H9 (cell line): ENCODE measurements at regions not wholly inside any gene's neighbourhood (a gene's known extent, or its start where the extent isn't known, plus 50 kb on each side); places are given as distances from the start of the nearest gene placed in this dataset.

ENCODE experiments used
- DNase-seq: peaks from one replicate; pipeline ENCODE4 v3.0.0-alpha.2; 2017
- H2AFZ ChIP-seq: one replicate; pipeline ENCODE4 v1.6.1; 2013; ENCODE audit warnings: mild to moderate bottlenecking, low read length, control low read depth, moderate library complexity
- H2AK5ac ChIP-seq: 2 replicates; pipeline ENCODE4 v1.6.1; 2013; ENCODE audit warnings: low read length, control low read depth, mixed read lengths; ENCODE audit not compliant: insufficient read length
- H2BK120ac ChIP-seq: one replicate; pipeline ENCODE4 v1.6.1; 2013; ENCODE audit warnings: low read depth, mild to moderate bottlenecking, low read length, control low read depth, inconsistent platforms; ENCODE audit not compliant: poor library complexity, severe bottlenecking
- H2BK12ac ChIP-seq: 2 replicates; pipeline ENCODE4 v1.6.1; 2013; ENCODE audit warnings: low read length, control low read depth, mixed read lengths, low read depth; ENCODE audit not compliant: insufficient read length
- H2BK15ac ChIP-seq: 2 replicates; pipeline ENCODE4 v1.6.1; 2013; ENCODE audit warnings: low read depth, low read length, control low read depth
- H2BK20ac ChIP-seq: one replicate; pipeline ENCODE4 v1.6.1; 2013; ENCODE audit warnings: low read depth, mild to moderate bottlenecking, low read length, control low read depth, inconsistent platforms; ENCODE audit not compliant: poor library complexity, severe bottlenecking
- H2BK5ac ChIP-seq: 2 replicates; pipeline ENCODE4 v1.6.1; 2013; ENCODE audit warnings: low read length, control low read depth, mixed read lengths; ENCODE audit not compliant: insufficient read length
- H3K14ac ChIP-seq: 2 replicates; pipeline ENCODE4 v1.6.1; 2013; ENCODE audit warnings: low read length, control low read depth; ENCODE audit not compliant: insufficient read depth
- H3K18ac ChIP-seq: 2 replicates; pipeline ENCODE4 v1.6.1; 2013; ENCODE audit warnings: low read depth, mild to moderate bottlenecking, mixed read lengths, low read length, control low read depth; ENCODE audit not compliant: insufficient read length
- H3K23ac ChIP-seq: 2 replicates; pipeline ENCODE4 v1.6.1; 2013; ENCODE audit warnings: low read length, control low read depth, mixed read lengths, low read depth; ENCODE audit not compliant: insufficient read length
- H3K23me2 ChIP-seq: 2 replicates; pipeline ENCODE4 v1.6.1; 2013; ENCODE audit warnings: low read depth, mild to moderate bottlenecking, mixed read lengths, low read length, control low read depth; ENCODE audit not compliant: insufficient read length, poor library complexity, severe bottlenecking
- H3K27ac ChIP-seq: 2 replicates; pipeline ENCODE4 v1.5.1; 2013; ENCODE audit warnings: low read length, control low read depth, mixed read lengths, low read depth; ENCODE audit not compliant: insufficient read length
- H3K27me3 ChIP-seq: 2 replicates; pipeline ENCODE4 v1.6.1; 2013; ENCODE audit warnings: low read length, control low read depth, inconsistent platforms; ENCODE audit not compliant: insufficient read depth
- H3K4ac ChIP-seq: 2 replicates; pipeline ENCODE4 v1.6.1; 2013; ENCODE audit warnings: low read depth, mild to moderate bottlenecking, control low read depth, inconsistent platforms, low read length, moderate library complexity
- H3K4me1 ChIP-seq: 2 replicates; pipeline ENCODE4 v1.6.1; 2013; ENCODE audit warnings: low read length, control low read depth, inconsistent platforms; ENCODE audit not compliant: insufficient read depth
- H3K4me2 ChIP-seq: 2 replicates; pipeline ENCODE4 v1.6.1; 2013; ENCODE audit warnings: low read length, control low read depth, mixed read lengths; ENCODE audit not compliant: insufficient read length, insufficient read depth
- H3K56ac ChIP-seq: 2 replicates; pipeline ENCODE4 v1.6.1; 2013; ENCODE audit warnings: low read depth, mild to moderate bottlenecking, mixed read lengths, low read length, control low read depth; ENCODE audit not compliant: insufficient read length
- H3K79me1 ChIP-seq: 2 replicates; pipeline ENCODE4 v1.6.1; 2013; ENCODE audit warnings: low read depth, mild to moderate bottlenecking, moderate library complexity, low read length, control low read depth, inconsistent platforms; ENCODE audit not compliant: insufficient read depth, poor library complexity, severe bottlenecking
- H3K79me2 ChIP-seq: 2 replicates; pipeline ENCODE4 v1.6.1; 2013; ENCODE audit warnings: low read length, control low read depth, inconsistent platforms; ENCODE audit not compliant: insufficient read depth
- H3K9ac ChIP-seq: 2 replicates; pipeline ENCODE4 v1.6.1; 2013; ENCODE audit warnings: low read length, control low read depth, mixed read lengths; ENCODE audit not compliant: insufficient read length; ENCODE audit errors: extremely low read depth
- H3K9me3 ChIP-seq: one replicate; pipeline ENCODE4 v1.6.1; 2013; ENCODE audit warnings: low read depth, low read length, inconsistent platforms; ENCODE audit not compliant: control insufficient read depth
- H3T11ph ChIP-seq: one replicate; pipeline ENCODE4 v1.6.1; 2013; ENCODE audit warnings: mild to moderate bottlenecking, low read length, control low read depth, inconsistent platforms
- H4K20me1 ChIP-seq: one replicate; pipeline ENCODE4 v1.6.1; 2013; ENCODE audit not compliant: control insufficient read depth, insufficient read length, insufficient read depth
- H4K5ac ChIP-seq: 2 replicates; pipeline ENCODE4 v1.6.1; 2013; ENCODE audit warnings: low read depth, mild to moderate bottlenecking, mixed read lengths, low read length, control low read depth; ENCODE audit not compliant: insufficient read length
- H4K8ac ChIP-seq: replicated peaks from 2 replicates; pipeline ENCODE4 v1.6.1; 2013; ENCODE audit warnings: low read length, control low read depth, mixed read lengths, low read depth; ENCODE audit not compliant: insufficient read length
- H4K91ac ChIP-seq: 2 replicates; pipeline ENCODE4 v1.6.1; 2013; ENCODE audit warnings: low read depth, mild to moderate bottlenecking, moderate library complexity, mixed read lengths, low read length, control low read depth; ENCODE audit not compliant: insufficient read length
- H3K27ac Mint-ChIP-seq, 3 experiments: 2 replicates in 2 of 3; 3 replicates in 1 of 3; pipeline ENCODE4 v1.8.0; 2020 to 2021; ENCODE audit warnings: mixed read lengths in 3 of 3, mild to moderate bottlenecking in 1 of 3, moderate library complexity in 1 of 3
- H3K27me3 Mint-ChIP-seq: 2 replicates; pipeline ENCODE4 v1.8.0; 2021; ENCODE audit warnings: low read depth, mild to moderate bottlenecking, moderate library complexity, mixed read lengths
- H3K36me3 Mint-ChIP-seq, 3 experiments: 2 replicates in 2 of 3; 3 replicates in 1 of 3; pipeline ENCODE4 v1.8.0; 2020 to 2021; ENCODE audit warnings: low read depth in 3 of 3, mixed read lengths in 3 of 3; ENCODE audit not compliant: insufficient read depth in 1 of 3
- H3K4me1 Mint-ChIP-seq, 2 experiments: 2 replicates each; pipeline ENCODE4 v1.8.0; 2020; ENCODE audit warnings: mixed read lengths in 2 of 2
- H3K4me3 Mint-ChIP-seq, 2 experiments: 2 replicates in 1 of 2; 3 replicates in 1 of 2; pipeline ENCODE4 v1.8.0; 2020 to 2021; ENCODE audit warnings: mild to moderate bottlenecking in 2 of 2, mixed read lengths in 2 of 2, moderate library complexity in 1 of 2
- H3K9me3 Mint-ChIP-seq, 2 experiments: 2 replicates in 1 of 2; 3 replicates in 1 of 2; pipeline ENCODE4 v1.8.0; 2020; ENCODE audit warnings: mild to moderate bottlenecking in 2 of 2, mixed read lengths in 2 of 2, moderate library complexity in 1 of 2
- WGBS: extraction: QIAGEN DNeasy Blood & Tissue Kit; methylation state at CpG from one replicate; pipeline ENCODE4 v1.1.7; 2013; ENCODE audit warnings: missing lambda C conversion rate, low lambda C conversion rate, mixed read lengths; ENCODE audit not compliant: insufficient read length; ENCODE audit errors: extremely low coverage; 5-methylcytosine and 5-hydroxymethylcytosine counted together
- TF ChIP-seq, protein P1 (sequence below): fragments of 200-600 bp; sonication (generic); conservative IDR thresholded peaks from 3 replicates; pipeline ENCODE4 v1.8.0; 2021; ENCODE audit warnings: antibody characterized with exemption, mild to moderate bottlenecking

DNA sequence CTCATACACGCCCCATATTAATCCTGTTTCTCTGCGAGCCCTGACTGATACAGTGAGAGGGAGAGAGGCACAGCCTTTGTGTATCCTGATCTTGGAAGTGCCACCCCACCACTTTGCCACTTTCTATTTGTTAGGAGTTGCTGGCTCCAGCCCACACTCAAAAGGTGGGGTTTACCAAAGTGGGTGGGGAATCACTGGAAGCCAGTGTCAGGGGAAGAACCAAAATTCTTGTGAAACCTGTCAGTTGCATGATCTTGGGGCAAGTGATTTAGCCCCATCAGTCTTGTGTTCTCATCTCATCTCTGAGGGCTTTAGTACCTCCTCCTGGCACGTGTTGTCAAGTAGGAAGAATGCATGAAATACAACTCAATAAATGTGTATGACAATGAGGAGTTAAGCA is 119.5 kb downstream of the SOX9 start:
- Histone ChIP-seq H3K4me2 (no peak overlapping the region), H2BK120ac (no peak overlapping the region), H3K23me2 (no peaks in the 10 kb centered on the region), H3K27me3 (no peaks in the 10 kb centered on the region), H3K79me2 (no peaks in the 10 kb centered on the region), H2BK20ac (no peak overlapping the region), H4K20me1 (no peaks in the 10 kb centered on the region), H3K23ac (no peak overlapping the region), H2AFZ (no peak overlapping the region), H2AK5ac (no peak overlapping the region), H3K27ac (no peak overlapping the region), H3K79me1 (no peaks in the 10 kb centered on the region), H4K5ac (no peak overlapping the region), H3T11ph (no peak overlapping the region), H3K4ac (no peak overlapping the region), H4K91ac (no peak overlapping the region), H4K8ac (no peak overlapping the region), H2BK12ac (no peak overlapping the region), H3K9me3 (no peaks in the 10 kb centered on the region), H2BK15ac (no peak overlapping the region), H3K9ac (no peak overlapping the region), H3K56ac (no peak overlapping the region), H3K18ac (no peak overlapping the region), H3K4me1 (no peaks in the 10 kb centered on the region), H3K14ac (no peak overlapping the region), H2BK5ac (no peak overlapping the region)
- TF ChIP-seq, protein P1, sequence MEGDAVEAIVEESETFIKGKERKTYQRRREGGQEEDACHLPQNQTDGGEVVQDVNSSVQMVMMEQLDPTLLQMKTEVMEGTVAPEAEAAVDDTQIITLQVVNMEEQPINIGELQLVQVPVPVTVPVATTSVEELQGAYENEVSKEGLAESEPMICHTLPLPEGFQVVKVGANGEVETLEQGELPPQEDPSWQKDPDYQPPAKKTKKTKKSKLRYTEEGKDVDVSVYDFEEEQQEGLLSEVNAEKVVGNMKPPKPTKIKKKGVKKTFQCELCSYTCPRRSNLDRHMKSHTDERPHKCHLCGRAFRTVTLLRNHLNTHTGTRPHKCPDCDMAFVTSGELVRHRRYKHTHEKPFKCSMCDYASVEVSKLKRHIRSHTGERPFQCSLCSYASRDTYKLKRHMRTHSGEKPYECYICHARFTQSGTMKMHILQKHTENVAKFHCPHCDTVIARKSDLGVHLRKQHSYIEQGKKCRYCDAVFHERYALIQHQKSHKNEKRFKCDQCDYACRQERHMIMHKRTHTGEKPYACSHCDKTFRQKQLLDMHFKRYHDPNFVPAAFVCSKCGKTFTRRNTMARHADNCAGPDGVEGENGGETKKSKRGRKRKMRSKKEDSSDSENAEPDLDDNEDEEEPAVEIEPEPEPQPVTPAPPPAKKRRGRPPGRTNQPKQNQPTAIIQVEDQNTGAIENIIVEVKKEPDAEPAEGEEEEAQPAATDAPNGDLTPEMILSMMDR = no peak
- Mint-ChIP-seq H3K9me3 (peaks cover 0 to 4% of the 10 kb centered on the region in 2 experiments; a peak in 2 of 5 replicates), H3K4me1 (peaks cover 8 to 18% of the 10 kb centered on the region in 2 experiments), H3K36me3 (peaks cover 0 to 3% (median 0%) of the 10 kb centered on the region in 3 experiments; a peak in 2 of 7 replicates), H3K27ac (no peak overlapping the region), H3K4me3 (no peak overlapping the region), H3K27me3 (peaks cover 12% of the 10 kb centered on the region)
- WGBS = no CpG with 5 or more reads among the region's 3 CpGs
- no peak for DNase-seq
